Neural cell (in vitro differentiated cells): ENCODE measurements at regions not wholly inside any gene's neighbourhood (a gene's known extent, or its start where the extent isn't known, plus 50 kb on each side); places are given as distances from the start of the nearest gene placed in this dataset.
"Not testable (repeated sequence)": the region's sequence is repeated elsewhere in the genome, so short reads cannot be mapped to it uniquely, and the experiment has no call there.

ENCODE experiments used
- H2AFZ ChIP-seq: fragments of 200-600, 300-800 bp; sonication (generic), shearing (Covaris generic); 2 replicates; pipeline ENCODE4 v1.6.0; 2014; ENCODE audit warnings: low read depth, mild to moderate bottlenecking, antibody characterized with exemption, low read length, moderate library complexity
- H3F3A ChIP-seq: fragments of 200-600 bp; shearing (Covaris generic); 2 replicates; pipeline ENCODE4 v1.6.1; 2016; ENCODE audit warnings: mild to moderate bottlenecking, moderate library complexity, mixed read lengths, antibody characterized with exemption, low read length; ENCODE audit not compliant: insufficient read depth, poor library complexity, severe bottlenecking
- H3K27ac ChIP-seq: fragments of 200-600, 300-800 bp; sonication (generic), shearing (Covaris generic); 2 replicates; pipeline ENCODE4 v1.5.1; 2014; ENCODE audit warnings: mild to moderate bottlenecking, low read length, moderate library complexity
- H3K27me3 ChIP-seq: fragments of 300-800, 200-600 bp; sonication (generic), shearing (Covaris generic); 2 replicates; pipeline ENCODE4 v1.6.0; 2014; ENCODE audit warnings: mild to moderate bottlenecking, low read depth, low read length, moderate library complexity; ENCODE audit not compliant: insufficient read depth
- H3K36me3 ChIP-seq: fragments of 300-800, 200-600 bp; sonication (generic), shearing (Covaris generic); 2 replicates; pipeline ENCODE4 v1.5.1; 2014; ENCODE audit warnings: mild to moderate bottlenecking, antibody characterized with exemption, low read length, moderate library complexity; ENCODE audit not compliant: insufficient read depth
- H3K4me2 ChIP-seq: fragments of 300-800, 200-600 bp; sonication (generic), shearing (Covaris generic); 2 replicates; pipeline ENCODE4 v1.6.0; 2014; ENCODE audit warnings: mild to moderate bottlenecking, low read length
- H3K4me3 ChIP-seq: fragments of 300-800, 200-600 bp; sonication (generic), shearing (Covaris generic); 2 replicates; pipeline ENCODE4 v1.5.1; 2014; ENCODE audit warnings: mild to moderate bottlenecking, low read length, moderate library complexity
- H3K79me2 ChIP-seq: fragments of 200-600 bp; shearing (Covaris generic); replicated peaks from 2 replicates; pipeline ENCODE4 v1.6.0; 2014; ENCODE audit warnings: mild to moderate bottlenecking, low read length, moderate library complexity; ENCODE audit not compliant: insufficient read depth
- H3K9ac ChIP-seq: fragments of 300-800, 200-600 bp; sonication (generic), shearing (Covaris generic); 2 replicates; pipeline ENCODE4 v1.6.1; 2016; ENCODE audit warnings: mild to moderate bottlenecking, low read length, mixed read lengths
- H3K9me2 ChIP-seq: fragments of 200-600 bp; shearing (Covaris generic); 2 replicates; pipeline ENCODE4 v1.6.1; 2016; ENCODE audit warnings: mild to moderate bottlenecking, low read length, mixed read lengths; ENCODE audit not compliant: insufficient read depth
- H3K9me3 ChIP-seq: fragments of 200-600, 300-800 bp; sonication (generic), shearing (Covaris generic); 2 replicates; pipeline ENCODE4 v1.6.1; 2016; ENCODE audit warnings: mild to moderate bottlenecking, mixed run types, low read length, moderate library complexity, mixed read lengths
- H4K20me1 ChIP-seq: fragments of 200-600 bp; shearing (Covaris generic); 2 replicates; pipeline ENCODE4 v1.6.1; 2016; ENCODE audit warnings: mild to moderate bottlenecking, mixed run types; ENCODE audit not compliant: insufficient read depth
- CTCF ChIP-seq: fragments of 450-650 bp; IDR thresholded peaks from 2 replicates; pipeline ENCODE4 v1.5.1; 2014; ENCODE audit warnings: antibody characterized with exemption, mild to moderate bottlenecking, moderate library complexity; ENCODE audit not compliant: poor library complexity, severe bottlenecking
- EP300 ChIP-seq: fragments of 450-650 bp; conservative IDR thresholded peaks from 2 replicates; pipeline ENCODE4 v1.6.1; 2014; ENCODE audit warnings: antibody characterized with exemption, mild to moderate bottlenecking, moderate library complexity; ENCODE audit not compliant: poor library complexity, severe bottlenecking
- EZH2 ChIP-seq: fragments of 200-600, 300-800 bp; shearing (Covaris generic), sonication (generic); IDR thresholded peaks from 2 replicates; pipeline ENCODE4 v1.6.1; 2014; ENCODE audit warnings: antibody characterized with exemption, low read length, borderline replicate concordance, mild to moderate bottlenecking; ENCODE audit not compliant: insufficient read depth, poor library complexity, severe bottlenecking
- MXI1 ChIP-seq: fragments of 450-650 bp; conservative IDR thresholded peaks from 2 replicates; pipeline ENCODE4 v1.6.1; 2014; ENCODE audit warnings: antibody characterized with exemption, mild to moderate bottlenecking; ENCODE audit not compliant: poor library complexity, severe bottlenecking
- POLR2AphosphoS5 ChIP-seq: IDR thresholded peaks from 2 replicates; pipeline ENCODE4 v1.6.1; 2012
- RAD21 ChIP-seq: fragments of 450-650 bp; conservative IDR thresholded peaks from 2 replicates; pipeline ENCODE4 v1.6.1; 2014; ENCODE audit warnings: antibody characterized with exemption, mild to moderate bottlenecking, moderate library complexity
- REST ChIP-seq: IDR thresholded peaks from 2 replicates; pipeline ENCODE4 v1.6.1; 2012; ENCODE audit warnings: borderline replicate concordance
- SMC3 ChIP-seq: fragments of 450-650 bp; conservative IDR thresholded peaks from 2 replicates; pipeline ENCODE4 v1.6.1; 2014; ENCODE audit warnings: antibody characterized with exemption, mild to moderate bottlenecking, moderate library complexity; ENCODE audit not compliant: poor library complexity
- TAF1 ChIP-seq: IDR thresholded peaks from 2 replicates; pipeline ENCODE4 v1.6.1; 2012; ENCODE audit warnings: low read depth

- peaks cover 7% of the 10 kb centered on the region for H3K9me3 ChIP-seq
- no peaks in the 10 kb centered on the region for H3F3A ChIP-seq
- no peak overlapping the region for H2AFZ ChIP-seq
- H3K79me2 ChIP-seq = no peaks in the 10 kb centered on the region
- no peak overlapping the region for H3K4me3 ChIP-seq
- no peaks in the 10 kb centered on the region for H3K27me3 ChIP-seq
- H4K20me1 ChIP-seq = no peaks in the 10 kb centered on the region
- no peak for TF ChIP-seq REST
- no peak for TF ChIP-seq RAD21
- no peak for TF ChIP-seq CTCF
- no peak for TF ChIP-seq POLR2AphosphoS5
- TF ChIP-seq SMC3 = no peak
- TF ChIP-seq TAF1 = no peak
- TF ChIP-seq MXI1 = no peak
- no peak for TF ChIP-seq EZH2
- no peaks in the 10 kb centered on the region for H3K9me2 ChIP-seq
- H3K27ac ChIP-seq = no peak overlapping the region
- no peaks in the 10 kb centered on the region for H3K36me3 ChIP-seq
- no peak overlapping the region for H3K4me2 ChIP-seq
- H3K9ac ChIP-seq = no peak overlapping the region
These were observed 568.4 kb upstream of the AGA start for GRCh38 chr4:178010596-178010995.

GRCh38 chr4:178015046-178015445 lies 572.8 kb upstream of the AGA start:
- not testable (repeated sequence) for H2AFZ ChIP-seq, H3K79me2 ChIP-seq, H3K4me3 ChIP-seq, H3K36me3 ChIP-seq, H3F3A ChIP-seq, H4K20me1 ChIP-seq, H3K9me3 ChIP-seq, H3K27ac ChIP-seq, H3K9me2 ChIP-seq, H3K9ac ChIP-seq, H3K4me2 ChIP-seq, H3K27me3 ChIP-seq

GRCh38 chr4:178026999-178027398 lies 584.8 kb upstream of the AGA start:
- no peaks in the 10 kb centered on the region for H3K27me3 ChIP-seq
- H3K9me3 ChIP-seq = no peaks in the 10 kb centered on the region
- H3K9ac ChIP-seq = no peak overlapping the region
- H3K9me2 ChIP-seq = no peaks in the 10 kb centered on the region
- H3F3A ChIP-seq = no peaks in the 10 kb centered on the region
- no peaks in the 10 kb centered on the region for H3K36me3 ChIP-seq
- no peak overlapping the region for H3K27ac ChIP-seq
- H2AFZ ChIP-seq = no peak overlapping the region
- H3K79me2 ChIP-seq = no peaks in the 10 kb centered on the region
- H3K4me3 ChIP-seq = no peak overlapping the region
- H3K4me2 ChIP-seq = no peak overlapping the region
- no peaks in the 10 kb centered on the region for H4K20me1 ChIP-seq
- no peak for TF ChIP-seq EZH2
- no peak for TF ChIP-seq EP300
- TF ChIP-seq SMC3 = no peak
- TF ChIP-seq RAD21 = no peak
- no peak for TF ChIP-seq REST
- no peak for TF ChIP-seq POLR2AphosphoS5
- no peak for TF ChIP-seq TAF1
- TF ChIP-seq CTCF = no peak
- TF ChIP-seq MXI1 = no peak
